ENCODE measurements at regions not wholly inside any gene's neighbourhood (a gene's known extent, or its start where the extent isn't known, plus 50 kb on each side); places are given as distances from the start of the nearest gene placed in this dataset.

DNA sequence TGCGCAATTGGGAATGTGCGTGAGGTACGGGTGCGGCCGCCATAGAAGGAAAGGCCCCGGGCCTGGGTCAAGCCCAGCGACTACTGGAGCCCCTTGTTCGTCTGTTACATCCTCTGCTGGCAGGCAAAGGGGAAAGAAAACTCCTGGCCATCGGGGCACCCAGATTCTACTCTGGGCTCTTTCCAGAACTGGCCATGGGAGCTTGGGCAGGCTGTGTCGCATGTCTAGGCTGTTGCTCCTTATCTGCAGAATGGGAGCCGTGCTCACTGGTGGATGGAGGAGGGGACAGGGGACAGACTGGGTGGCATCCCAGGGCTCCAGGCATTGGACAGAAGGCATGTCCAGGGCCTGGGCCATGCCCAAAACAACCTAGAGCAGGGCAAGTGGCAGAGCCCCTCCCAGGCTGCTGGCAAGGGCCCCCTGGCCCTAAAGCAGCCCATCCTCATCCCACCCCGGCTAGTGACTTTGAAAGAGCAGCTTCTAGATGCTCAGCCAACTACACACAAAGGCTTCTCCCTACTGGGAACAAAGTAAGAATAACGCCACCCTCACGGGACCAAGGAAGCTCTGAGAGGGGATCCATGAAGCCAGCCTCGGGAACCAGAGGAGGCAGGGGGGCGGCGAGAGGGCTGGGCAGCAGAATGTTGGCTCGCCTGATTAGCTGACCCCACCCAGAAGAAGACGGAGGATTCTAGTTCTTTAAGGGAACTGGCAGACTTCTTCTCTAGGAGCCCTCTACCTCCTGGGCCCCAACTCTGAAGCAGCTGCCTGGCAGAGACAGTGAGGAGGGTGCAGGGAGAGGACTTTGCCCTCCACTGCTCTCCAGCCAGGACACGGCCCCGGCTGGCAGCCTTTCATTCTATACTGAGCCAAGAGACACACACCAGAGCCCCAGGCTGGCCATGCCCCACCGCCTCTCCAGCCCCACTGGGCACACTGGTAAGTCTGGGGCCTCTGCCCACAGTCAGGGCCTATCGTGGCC is 96.8 kb downstream of the SINHCAF start:
- H3K27ac Mint-ChIP-seq: no peak overlapping the region
- no peak for DNase-seq
- intact Hi-C loops (cut with micrococcal nuclease): no loop called here
- no peaks in the 10 kb centered on the region for H3K36me3 Mint-ChIP-seq (ENCODE audit: low read depth)
- H3K4me1 Mint-ChIP-seq (ENCODE audit: low read depth): no peaks in the 10 kb centered on the region
- CTCF ChIA-PET: no interaction called here
- H3K27me3 Mint-ChIP-seq (ENCODE audit: low read depth): no peaks in the 10 kb centered on the region
- no peak overlapping the region for H3K4me3 Mint-ChIP-seq
- H3K9me3 Mint-ChIP-seq: peaks cover 2% of the 10 kb centered on the region

DNA sequence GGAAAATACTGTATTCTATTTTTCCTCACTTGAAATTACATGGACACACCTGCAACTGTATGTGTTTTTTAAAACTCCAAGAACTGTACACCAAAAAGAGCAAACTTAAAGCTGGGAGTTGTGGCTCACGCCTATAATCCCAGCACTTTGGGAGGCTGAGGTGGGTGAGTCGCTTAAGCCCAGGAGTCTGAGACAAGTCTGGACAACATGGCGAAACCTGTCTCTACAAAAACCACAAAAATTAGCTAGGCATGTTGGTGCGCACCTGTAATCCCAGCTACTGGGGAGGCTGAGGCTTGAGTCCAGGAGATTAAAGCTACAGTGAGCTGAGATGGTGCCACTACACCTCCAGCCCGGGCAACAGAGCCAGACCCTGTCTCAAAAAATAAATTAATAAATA is 95.9 kb downstream of the SINHCAF start:
- Mint-ChIP-seq H3K4me1 (ENCODE audit: low read depth) (no peaks in the 10 kb centered on the region), H3K36me3 (ENCODE audit: low read depth) (no peaks in the 10 kb centered on the region), H3K9me3 (peaks cover 2% of the 10 kb centered on the region), H3K4me3 (no peak overlapping the region), H3K27ac (no peak overlapping the region), H3K27me3 (ENCODE audit: low read depth) (peaks cover 7% of the 10 kb centered on the region)
- CTCF ChIA-PET: no interaction called here
- DNase-seq: no peak
- intact Hi-C loops (cut with micrococcal nuclease): no loop called here
